ENCODE measurements at regions not wholly inside any gene's neighbourhood (a gene's known extent, or its start where the extent isn't known, plus 50 kb on each side); places are given as distances from the start of the nearest gene placed in this dataset.

GRCh38 chr19:27793644-27794493 is 1419.1 kb downstream of the UQCRFS1 start:
- Histone ChIP-seq H3K27ac (peak overlapping the region; percentile 88 to 98), H3K4me3 (peak overlapping the region; percentile 50 to 85 (median 64)), H3K4me1 (replicated peaks in 1 of 2) (peaks cover 3 to 5% of the 10 kb centered on the region in 2 donors)
- peak; percentile 90 to 94 (median 91) for ATAC-seq (replicated peaks in 6 of 8)
- WGBS, 10 experiments: 0 to 1% (median 0%) methylated on average over 1 to 16 of the region's 51 CpGs; no CpG with 5 or more reads in 4 of the 10 experiments
- in situ Hi-C loops (cut with MboI; ENCODE audit: low pct_unique_long_range_greater_than_20kb in 2 of 9, low sequenced_read_pairs in 9 of 9, unreplicated experiment in 9 of 9): no loop called here

DNA sequence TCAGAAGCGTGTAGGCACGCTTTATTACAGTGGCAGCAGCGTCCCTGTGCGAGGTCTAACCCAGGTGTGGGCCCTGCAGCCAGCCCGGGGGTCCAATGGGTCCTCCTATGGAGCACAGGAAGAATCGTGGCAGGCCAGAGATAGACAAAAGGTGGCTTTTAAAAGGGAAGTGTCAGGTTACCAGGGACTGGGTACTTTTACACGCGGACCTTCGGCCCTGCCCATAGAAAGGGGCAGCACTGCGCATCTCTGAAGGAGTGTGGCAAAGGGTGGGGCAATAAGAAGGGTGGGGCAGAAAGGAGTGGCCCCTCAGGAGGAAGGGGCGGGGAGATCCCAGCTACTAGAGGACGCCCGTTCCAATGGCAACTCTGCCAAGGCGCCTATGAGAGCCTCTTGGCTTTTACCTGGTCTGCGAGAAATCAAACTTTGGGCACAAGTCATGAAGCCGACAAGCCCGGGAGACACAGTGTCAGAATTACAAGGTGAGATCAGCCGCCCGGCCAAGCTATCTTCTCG is 1419.8 kb downstream of the UQCRFS1 start:
- in situ Hi-C loops (cut with MboI; ENCODE audit: low pct_unique_long_range_greater_than_20kb in 2 of 9, low sequenced_read_pairs in 9 of 9, unreplicated experiment in 9 of 9): no loop called here
- Histone ChIP-seq H3K4me3 (peak overlapping the region; percentile 50 to 85 (median 64)), H3K27ac (peak overlapping the region; percentile 88 to 98), H3K4me1 (replicated peaks in 1 of 2) (peaks cover 3 to 5% of the 10 kb centered on the region in 2 donors)
- ATAC-seq (replicated peaks in 6 of 8): peak; percentile 46 to 77 (median 72)
- 0% methylated on average over 2 to 13 of the region's 20 CpGs; no CpG with 5 or more reads in 5 of the 10 experiments for WGBS, 10 experiments

DNA sequence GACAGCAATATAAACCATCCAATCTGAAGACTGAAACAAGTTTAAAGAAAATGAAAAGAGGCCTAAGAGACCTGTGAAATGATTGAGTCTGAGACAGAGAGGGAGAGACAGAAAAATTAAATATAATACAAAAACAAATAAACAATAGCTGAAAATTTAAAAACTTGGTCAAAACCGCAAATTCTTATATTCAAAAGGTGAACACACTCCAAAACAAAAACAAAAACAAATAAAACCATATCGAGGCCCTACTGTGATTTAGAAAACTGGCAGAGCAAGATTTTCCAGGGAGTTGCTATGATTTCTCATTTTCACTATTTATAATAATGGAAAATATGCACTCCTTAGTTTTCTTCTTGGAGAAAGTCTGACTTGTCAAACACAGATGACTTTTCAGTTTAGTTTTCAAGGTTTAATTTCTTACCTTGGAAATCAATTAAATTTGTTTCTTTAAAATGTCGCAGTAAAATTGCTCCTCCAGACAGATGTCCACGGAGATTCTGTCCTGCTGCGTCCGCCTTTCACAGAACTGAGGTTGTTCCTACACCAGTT is 1420.3 kb downstream of the UQCRFS1 start:
- peak overlapping the region; percentile 50 to 85 (median 64) for H3K4me3 ChIP-seq
- WGBS, 10 experiments: 0 to 16% (median 5%) methylated on average over 1 to 6 of the region's 6 CpGs
- peak overlapping the region; percentile 88 to 98 for H3K27ac ChIP-seq
- no peak for ATAC-seq (replicated peaks in 6 of 8)
- peaks cover 3 to 5% of the 10 kb centered on the region in 2 donors for H3K4me1 ChIP-seq (replicated peaks in 1 of 2)
- in situ Hi-C loops (cut with MboI; ENCODE audit: low pct_unique_long_range_greater_than_20kb in 2 of 9, low sequenced_read_pairs in 9 of 9, unreplicated experiment in 9 of 9): no loop called here

DNA sequence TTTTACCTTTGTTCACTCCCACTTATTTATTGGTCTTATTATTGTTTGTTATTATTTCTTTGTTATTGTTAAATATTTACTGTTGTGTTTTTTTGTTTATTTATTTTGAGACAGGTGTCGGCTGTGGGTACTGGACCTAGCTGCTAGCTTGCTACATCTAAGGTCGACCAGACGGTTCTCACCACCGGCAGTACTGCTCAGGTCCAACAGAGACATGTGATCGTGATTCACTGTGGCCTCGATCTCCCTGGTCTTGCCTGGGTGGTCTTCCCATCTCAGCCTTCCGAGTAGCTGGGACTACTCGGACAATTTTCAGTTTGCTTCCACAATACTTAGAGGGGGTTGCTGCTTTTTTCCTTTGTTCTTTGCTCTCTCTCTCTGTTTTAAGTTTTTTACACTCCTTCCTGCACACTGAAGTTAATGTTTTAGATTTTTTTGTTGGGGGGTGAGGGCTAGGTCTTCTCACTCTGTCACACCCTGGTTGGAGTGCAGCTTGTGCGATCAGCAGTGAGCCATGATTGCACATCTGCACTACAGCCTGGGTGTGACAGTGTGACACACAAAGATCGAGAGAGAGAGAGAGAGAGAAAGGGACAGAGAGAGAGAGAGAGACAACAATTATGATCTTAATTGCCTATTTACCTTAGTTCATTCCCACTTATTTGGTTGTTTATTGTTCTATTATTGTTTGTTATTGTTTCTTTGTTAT is 1432.4 kb downstream of the UQCRFS1 start:
- H3K4me3 ChIP-seq: no peak overlapping the region
- ATAC-seq (replicated peaks in 6 of 8): no peak
- no peaks in the 10 kb centered on the region for H3K4me1 ChIP-seq (replicated peaks in 1 of 2)
- WGBS, 10 experiments: 68 to 100% (median 89%) methylated on average over 4 to 9 of the region's 10 CpGs
- in situ Hi-C loops (cut with MboI; ENCODE audit: low pct_unique_long_range_greater_than_20kb in 2 of 9, low sequenced_read_pairs in 9 of 9, unreplicated experiment in 9 of 9): no loop called here
- no peak overlapping the region for H3K27ac ChIP-seq

- no peaks in the 10 kb centered on the region for H3K4me1 ChIP-seq (replicated peaks in 1 of 2)
- no peak for ATAC-seq (replicated peaks in 6 of 8)
- H3K4me3 ChIP-seq: no peak overlapping the region
- no peak overlapping the region for H3K27ac ChIP-seq
- WGBS, 10 experiments: 90 to 100% (median 100%) methylated on average over 1 of the region's 1 CpG
- in situ Hi-C loops (cut with MboI; ENCODE audit: low pct_unique_long_range_greater_than_20kb in 2 of 9, low sequenced_read_pairs in 9 of 9, unreplicated experiment in 9 of 9): no loop called here
Observed at GRCh38 chr19:27779954-27780353, 1433.0 kb downstream of the UQCRFS1 start.

DNA sequence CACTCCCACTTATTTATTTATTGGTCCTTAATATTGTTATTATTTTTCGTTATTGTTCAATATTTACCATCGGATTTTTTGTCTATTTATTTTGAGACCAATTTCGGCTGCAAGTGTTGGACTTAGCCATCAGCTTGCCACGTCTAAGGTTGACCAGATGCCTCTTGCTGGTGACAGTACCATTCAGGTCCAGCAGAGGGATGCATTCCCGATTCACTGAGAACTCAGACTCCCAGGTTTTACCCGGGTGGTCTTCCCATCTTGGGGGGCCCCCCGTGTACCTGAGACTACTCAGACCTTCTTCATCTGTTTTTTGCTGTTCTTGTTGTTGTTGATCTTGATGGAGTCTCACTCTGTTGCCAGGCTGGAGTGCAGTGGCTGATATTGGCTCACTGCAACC is 1435.2 kb downstream of the UQCRFS1 start:
- 85 to 100% (median 94%) methylated on average over 2 to 6 of the region's 7 CpGs; no CpG with 5 or more reads in 1 of the 10 experiments for WGBS, 10 experiments
- H3K27ac ChIP-seq: no peak overlapping the region
- H3K4me3 ChIP-seq: no peak overlapping the region
- no peaks in the 10 kb centered on the region for H3K4me1 ChIP-seq (replicated peaks in 1 of 2)
- in situ Hi-C loops (cut with MboI; ENCODE audit: low pct_unique_long_range_greater_than_20kb in 2 of 9, low sequenced_read_pairs in 9 of 9, unreplicated experiment in 9 of 9): no loop called here
- no peak for ATAC-seq (replicated peaks in 6 of 8)

DNA sequence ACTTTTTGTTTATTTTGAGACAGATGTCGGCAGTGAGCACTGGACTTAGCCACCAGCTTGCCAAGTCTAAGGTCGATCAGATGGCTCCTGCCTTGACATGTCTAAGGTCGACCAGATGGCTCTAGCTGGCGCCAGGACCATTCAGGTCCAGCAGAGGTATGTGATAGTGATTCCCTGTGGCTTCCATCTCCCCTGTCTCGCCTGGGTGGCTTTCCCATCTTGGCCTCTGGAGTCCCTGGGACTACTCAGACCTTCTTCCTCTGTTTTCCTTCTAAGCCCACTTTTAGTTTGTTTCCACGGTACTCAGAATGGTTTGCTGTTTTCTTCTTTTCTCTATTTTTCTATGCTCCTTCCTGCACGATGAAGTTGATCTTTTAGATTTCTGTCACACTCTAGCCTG is 1435.7 kb downstream of the UQCRFS1 start:
- in situ Hi-C loops (cut with MboI; ENCODE audit: low pct_unique_long_range_greater_than_20kb in 2 of 9, low sequenced_read_pairs in 9 of 9, unreplicated experiment in 9 of 9): no loop called here
- ATAC-seq (replicated peaks in 6 of 8): no peak
- Histone ChIP-seq H3K4me3 (no peak overlapping the region), H3K27ac (no peak overlapping the region), H3K4me1 (replicated peaks in 1 of 2) (no peaks in the 10 kb centered on the region)
- 76 to 100% (median 99%) methylated on average over 2 to 7 of the region's 7 CpGs for WGBS, 10 experiments

DNA sequence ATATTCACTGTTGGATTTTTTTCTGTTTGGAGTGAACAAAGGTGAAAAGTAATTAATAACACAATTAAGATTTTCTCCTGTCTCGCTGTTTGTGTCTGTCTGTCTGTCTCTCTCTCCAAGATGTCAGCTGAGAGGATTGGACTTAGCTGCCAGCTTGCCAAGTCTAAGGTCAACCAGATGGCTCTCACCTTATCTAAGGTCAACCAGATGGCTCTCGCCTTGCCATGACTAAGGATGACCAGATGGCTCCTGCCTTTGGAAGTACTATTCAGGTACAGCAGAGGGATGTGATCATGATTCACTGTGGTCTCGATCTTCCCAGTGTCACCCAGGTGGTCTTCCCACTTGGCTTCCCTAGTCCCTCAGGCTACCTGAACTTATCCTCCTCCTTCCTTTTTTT is 1436.4 kb downstream of the UQCRFS1 start:
- no peak for ATAC-seq (replicated peaks in 6 of 8)

DNA sequence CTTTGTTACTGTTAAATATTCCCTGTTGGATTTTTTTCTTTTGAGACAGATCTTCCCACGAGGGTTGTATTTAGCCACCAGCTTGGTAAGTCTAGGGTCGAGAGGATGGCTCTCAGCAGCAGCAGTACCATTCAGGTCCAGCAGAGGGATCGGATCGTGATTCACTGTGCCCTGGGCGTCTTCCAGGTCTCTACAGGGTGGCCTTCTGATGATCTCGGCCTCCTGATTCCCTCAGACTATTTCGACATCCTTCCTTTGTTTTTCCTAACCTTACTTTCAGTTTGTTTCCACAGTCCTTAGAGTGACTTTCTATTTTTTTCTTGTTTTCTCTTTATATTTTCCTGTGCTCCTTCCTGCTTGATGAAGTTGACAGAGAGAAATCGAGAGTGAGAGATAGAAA is 1436.9 kb downstream of the UQCRFS1 start:
- in situ Hi-C loops (cut with MboI; ENCODE audit: low pct_unique_long_range_greater_than_20kb in 2 of 9, low sequenced_read_pairs in 9 of 9, unreplicated experiment in 9 of 9): no loop called here
- no peak overlapping the region for H3K27ac ChIP-seq
- ATAC-seq (replicated peaks in 6 of 8): peak in 3 of 8 experiments; percentile 26 to 42 (median 41)
- H3K4me1 ChIP-seq (replicated peaks in 1 of 2): no peaks in the 10 kb centered on the region
- 78 to 98% (median 92%) methylated on average over 3 to 8 of the region's 8 CpGs; no CpG with 5 or more reads in 1 of the 10 experiments for WGBS, 10 experiments
- H3K4me3 ChIP-seq: no peak overlapping the region

More for the DNA sequence above, 1436.4 kb downstream of the UQCRFS1 start:
- Histone ChIP-seq H3K4me1 (replicated peaks in 1 of 2) (no peaks in the 10 kb centered on the region), H3K27ac (no peak overlapping the region), H3K4me3 (no peak overlapping the region)
- WGBS, 10 experiments: 80 to 100% (median 92%) methylated on average over 1 to 3 of the region's 3 CpGs
- in situ Hi-C loops (cut with MboI; ENCODE audit: low pct_unique_long_range_greater_than_20kb in 2 of 9, low sequenced_read_pairs in 9 of 9, unreplicated experiment in 9 of 9): no loop called here

DNA sequence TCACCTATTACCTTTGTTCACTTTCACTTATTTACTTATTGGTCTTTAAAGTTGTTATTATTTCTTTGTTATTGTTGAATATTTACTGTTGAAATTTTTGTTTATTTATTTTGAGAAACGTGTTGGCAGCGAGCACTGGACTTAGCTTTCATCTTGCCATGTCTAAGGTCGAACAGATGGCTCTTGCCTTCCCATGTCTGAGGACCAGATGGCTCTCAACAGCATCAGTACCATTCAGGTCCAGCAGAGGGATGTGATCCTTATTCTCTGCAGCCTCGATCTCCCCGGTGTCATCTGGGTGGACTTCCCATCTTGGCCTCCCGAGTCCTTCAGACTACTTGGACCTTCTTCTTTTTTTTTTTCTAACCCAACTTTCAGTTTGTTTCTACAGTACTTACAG is 1437.6 kb downstream of the UQCRFS1 start:
- peak in 2 of 8 experiments; percentile 40 to 44 for ATAC-seq (replicated peaks in 6 of 8)
- in situ Hi-C loops (cut with MboI; ENCODE audit: low pct_unique_long_range_greater_than_20kb in 2 of 9, low sequenced_read_pairs in 9 of 9, unreplicated experiment in 9 of 9): no loop called here
- no peak overlapping the region for H3K4me3 ChIP-seq
- no peak overlapping the region for H3K27ac ChIP-seq
- no peaks in the 10 kb centered on the region for H3K4me1 ChIP-seq (replicated peaks in 1 of 2)
- WGBS, 10 experiments: 87 to 100% (median 98%) methylated on average over 2 to 6 of the region's 6 CpGs; no CpG with 5 or more reads in 1 of the 10 experiments

- Histone ChIP-seq H3K27ac (no peak overlapping the region), H3K4me1 (replicated peaks in 1 of 2) (no peaks in the 10 kb centered on the region), H3K4me3 (no peak overlapping the region)
- peak in 2 of 8 experiments; percentile 39 to 60 for ATAC-seq (replicated peaks in 6 of 8)
- in situ Hi-C loops (cut with MboI; ENCODE audit: low pct_unique_long_range_greater_than_20kb in 2 of 9, low sequenced_read_pairs in 9 of 9, unreplicated experiment in 9 of 9): no loop called here
- WGBS, 10 experiments: 73 to 100% (median 92%) methylated on average over 2 to 7 of the region's 7 CpGs; no CpG with 5 or more reads in 1 of the 10 experiments
Observed at GRCh38 chr19:27774827-27775226, 1438.1 kb downstream of the UQCRFS1 start.

DNA sequence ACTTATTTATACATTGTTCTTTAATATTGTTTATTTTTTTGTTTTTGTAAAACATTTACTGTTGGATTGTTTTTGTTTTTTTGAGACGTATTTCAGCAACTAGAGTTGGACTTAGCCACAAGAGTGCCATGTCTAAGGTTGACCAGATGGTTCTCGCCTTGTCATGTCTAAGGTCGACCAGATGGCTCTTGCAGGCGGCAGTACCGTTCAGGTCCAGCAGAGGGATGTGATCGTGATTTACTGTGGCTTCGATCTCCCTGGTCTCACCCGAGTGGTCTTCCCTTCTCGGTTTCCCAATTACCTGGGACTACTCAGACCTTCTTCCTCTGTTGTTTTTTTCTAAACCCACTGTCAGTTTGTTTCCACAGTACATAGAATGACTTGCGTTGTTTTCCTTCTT is 1438.6 kb downstream of the UQCRFS1 start:
- 91 to 97% (median 95%) methylated on average over 3 to 10 of the region's 10 CpGs for WGBS, 10 experiments
- ATAC-seq (replicated peaks in 6 of 8): peak in 1 of 8 experiments; percentile 23
- in situ Hi-C loops (cut with MboI; ENCODE audit: low pct_unique_long_range_greater_than_20kb in 2 of 9, low sequenced_read_pairs in 9 of 9, unreplicated experiment in 9 of 9): no loop called here

More for the DNA sequence above, 1438.6 kb downstream of the UQCRFS1 start:
- Histone ChIP-seq H3K4me1 (replicated peaks in 1 of 2) (no peaks in the 10 kb centered on the region), H3K4me3 (no peak overlapping the region), H3K27ac (no peak overlapping the region)

All from motor neuron (in vitro differentiated cells).